Thyroid gland (tissue), 4 donors: ENCODE measurements at regions not wholly inside any gene's neighbourhood (a gene's known extent, or its start where the extent isn't known, plus 50 kb on each side); places are given as distances from the start of the nearest gene placed in this dataset.

ENCODE experiments used
- CTCF ChIP-seq, 6 experiments: fragments of 200-600 bp in 3 of 6; fragments of 450-650 bp in 3 of 6; sonication (generic) in 3 of 6; IDR thresholded peaks; one replicate each; pipeline ENCODE4 v1.5.1; 2016 to 2019; ENCODE audit warnings: antibody characterized with exemption in 6 of 6, mild to moderate bottlenecking in 2 of 6, inconsistent platforms in 1 of 6, moderate library complexity in 1 of 6
- POLR2A ChIP-seq, 2 donors: fragments of 450-650 bp; IDR thresholded peaks; one replicate each; pipeline ENCODE4 v1.6.1; 2017; ENCODE audit warnings: antibody characterized with exemption in 2 of 2, mild to moderate bottlenecking in 2 of 2, moderate library complexity in 1 of 2

GRCh38 chr11:101299210-101299609 is 169.6 kb upstream of the PGR start:
- TF ChIP-seq CTCF (IDR thresholded peaks at IDR 0.05) (no peak), POLR2A (IDR thresholded peaks at IDR 0.05) (no peak)
